OCI-LY3 (cell line): ENCODE measurements at regions not wholly inside any gene's neighbourhood (a gene's known extent, or its start where the extent isn't known, plus 50 kb on each side); places are given as distances from the start of the nearest gene placed in this dataset.

Source experiments
- EZH2phosphoT487 ChIP-seq: fragments of 200-600 bp; shearing (Covaris generic); IDR thresholded peaks from 2 replicates; pipeline ENCODE4 v1.6.1; 2018; ENCODE audit warnings: antibody characterized with exemption, mixed run types, low read depth
- TF ChIP-seq, protein P1 (sequence below): fragments of 200-600, 300-600 bp; sonication (generic); IDR thresholded peaks from 2 replicates; pipeline ENCODE4 v1.5.1; 2014; ENCODE audit warnings: antibody characterized with exemption, low read length, low read depth

DNA sequence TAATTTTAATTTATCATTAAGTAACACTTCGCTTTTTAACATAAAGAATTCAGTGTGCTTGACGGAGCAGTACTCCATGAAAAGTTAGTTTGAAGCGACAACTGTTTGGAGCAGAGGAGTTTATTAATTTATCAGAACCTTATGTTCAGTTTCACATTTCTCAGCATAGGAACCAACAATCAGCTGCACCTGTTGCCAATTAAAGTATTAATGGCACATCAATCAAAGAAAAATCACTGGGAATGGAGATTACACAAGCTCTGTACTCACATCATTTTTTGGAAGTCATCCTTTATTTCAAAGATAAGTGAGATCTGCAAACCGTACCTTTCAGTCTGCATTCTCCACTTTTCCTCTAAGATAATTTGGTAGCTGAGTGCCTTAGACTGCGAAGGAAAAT, 344.6 kb downstream of the LMO4 start:
- TF ChIP-seq, protein P1, sequence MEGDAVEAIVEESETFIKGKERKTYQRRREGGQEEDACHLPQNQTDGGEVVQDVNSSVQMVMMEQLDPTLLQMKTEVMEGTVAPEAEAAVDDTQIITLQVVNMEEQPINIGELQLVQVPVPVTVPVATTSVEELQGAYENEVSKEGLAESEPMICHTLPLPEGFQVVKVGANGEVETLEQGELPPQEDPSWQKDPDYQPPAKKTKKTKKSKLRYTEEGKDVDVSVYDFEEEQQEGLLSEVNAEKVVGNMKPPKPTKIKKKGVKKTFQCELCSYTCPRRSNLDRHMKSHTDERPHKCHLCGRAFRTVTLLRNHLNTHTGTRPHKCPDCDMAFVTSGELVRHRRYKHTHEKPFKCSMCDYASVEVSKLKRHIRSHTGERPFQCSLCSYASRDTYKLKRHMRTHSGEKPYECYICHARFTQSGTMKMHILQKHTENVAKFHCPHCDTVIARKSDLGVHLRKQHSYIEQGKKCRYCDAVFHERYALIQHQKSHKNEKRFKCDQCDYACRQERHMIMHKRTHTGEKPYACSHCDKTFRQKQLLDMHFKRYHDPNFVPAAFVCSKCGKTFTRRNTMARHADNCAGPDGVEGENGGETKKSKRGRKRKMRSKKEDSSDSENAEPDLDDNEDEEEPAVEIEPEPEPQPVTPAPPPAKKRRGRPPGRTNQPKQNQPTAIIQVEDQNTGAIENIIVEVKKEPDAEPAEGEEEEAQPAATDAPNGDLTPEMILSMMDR: no peak
- no peak for TF ChIP-seq EZH2phosphoT487
